Large intestine (tissue), 3 donors: ENCODE measurements at regions not wholly inside any gene's neighbourhood (a gene's known extent, or its start where the extent isn't known, plus 50 kb on each side); places are given as distances from the start of the nearest gene placed in this dataset.
"Not testable (repeated sequence)": the region's sequence is repeated elsewhere in the genome, so short reads cannot be mapped to it uniquely, and the experiment has no call there.

Experiments
- DNase-seq, 2 donors: peaks; one replicate each; pipeline versions ENCODE4 v3.0.0 to v3.0.0-alpha.2; 2013
- H3K27ac ChIP-seq: one replicate; pipeline ENCODE4 v1.5.1; 2013; ENCODE audit warnings: low read length
- H3K27me3 ChIP-seq: 2 replicates; pipeline ENCODE4 v1.6.1; 2013; ENCODE audit warnings: low read length; ENCODE audit not compliant: control insufficient read depth, insufficient read depth
- H3K36me3 ChIP-seq: 2 replicates; pipeline ENCODE4 v1.6.1; 2013; ENCODE audit warnings: low read length; ENCODE audit not compliant: control insufficient read depth, insufficient read depth
- H3K4me1 ChIP-seq: one replicate; pipeline ENCODE4 v1.6.1; 2013; ENCODE audit warnings: low read length; ENCODE audit not compliant: control insufficient read depth, insufficient read depth
- H3K4me3 ChIP-seq: one replicate; pipeline ENCODE4 v1.5.1; 2013; ENCODE audit warnings: low read length
- H3K9me3 ChIP-seq: one replicate; pipeline ENCODE4 v1.6.1; 2013; ENCODE audit warnings: mild to moderate bottlenecking, low read depth, low read length, moderate library complexity; ENCODE audit not compliant: control insufficient read depth
- WGBS: methylation state at CpG from one replicate; pipeline ENCODE4 v1.1.5; 2013; ENCODE audit warnings: low lambda C conversion rate; ENCODE audit not compliant: insufficient coverage; 5-methylcytosine and 5-hydroxymethylcytosine counted together

DNA sequence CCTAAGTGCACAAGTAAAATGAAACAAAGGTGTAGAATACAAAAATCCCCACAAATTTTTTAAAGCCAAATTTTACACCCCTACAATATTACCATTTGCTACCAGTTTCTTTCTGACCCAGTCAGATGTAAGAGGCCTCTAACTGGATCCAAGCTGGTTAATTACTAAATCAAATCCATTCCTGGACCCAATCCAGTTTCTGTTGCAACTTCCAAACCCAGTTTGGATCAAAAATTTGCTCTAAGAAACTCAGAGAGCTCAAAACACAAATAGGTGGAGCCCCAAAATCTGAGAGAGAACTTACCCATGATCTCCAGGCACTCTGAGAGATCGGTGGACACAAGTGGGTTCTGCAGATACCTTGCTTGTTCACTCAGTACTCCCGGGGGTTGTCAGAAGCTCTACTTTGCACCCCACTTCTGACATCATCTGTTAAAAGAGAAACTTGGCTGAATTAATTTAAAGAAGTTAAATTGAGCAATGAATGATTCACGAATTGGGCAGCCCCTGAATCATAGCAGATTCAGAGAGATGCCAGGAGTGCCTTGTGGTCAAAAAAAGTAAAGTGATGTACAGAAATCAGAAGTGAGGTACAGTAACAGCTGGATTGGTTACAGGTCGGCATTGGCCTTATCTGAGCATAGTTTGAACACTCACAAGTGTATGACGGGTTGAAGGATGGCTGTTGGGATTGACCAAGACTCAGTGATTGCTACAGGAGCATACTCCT lies 448.0 kb downstream of the KCNT2 start:
- WGBS, result 100% methylated on average over 1 of the region's 5 CpGs
- DNase-seq, result no peak

DNA sequence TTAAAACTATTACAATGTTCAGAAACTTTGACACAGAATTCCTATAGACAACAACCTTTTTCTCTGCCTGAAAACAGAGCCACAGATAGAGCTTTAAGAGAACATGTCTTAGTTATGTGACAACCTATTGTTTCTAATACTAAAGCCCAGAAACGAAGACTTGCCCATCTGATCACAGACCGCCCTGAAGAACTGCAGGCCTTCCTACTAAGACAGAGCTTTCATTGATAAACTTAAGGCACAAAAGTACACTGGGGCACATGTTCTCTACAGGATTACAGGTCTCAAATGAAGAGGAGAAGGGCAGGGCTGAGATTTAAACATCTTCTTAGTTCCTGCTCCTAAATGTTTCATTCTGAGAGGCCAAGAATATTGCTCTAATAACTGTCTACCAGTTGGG lies 452.7 kb downstream of the KCNT2 start:
- H3K36me3 ChIP-seq, result no peaks in the 10 kb centered on the region
- no peaks in the 10 kb centered on the region for H3K4me1 ChIP-seq
- H3K9me3 ChIP-seq, result no peaks in the 10 kb centered on the region
- no peak overlapping the region for H3K4me3 ChIP-seq
- H3K27me3 ChIP-seq, result no peaks in the 10 kb centered on the region
- no peak overlapping the region for H3K27ac ChIP-seq
- WGBS, result no CpG with 5 or more reads among the region's 2 CpGs
- DNase-seq, result no peak

More for the DNA sequence above, 448.0 kb downstream of the KCNT2 start:
- H3K27ac ChIP-seq, result no peak overlapping the region
- no peak overlapping the region for H3K4me3 ChIP-seq
- no peaks in the 10 kb centered on the region for H3K36me3 ChIP-seq
- no peaks in the 10 kb centered on the region for H3K4me1 ChIP-seq
- no peaks in the 10 kb centered on the region for H3K9me3 ChIP-seq
- no peaks in the 10 kb centered on the region for H3K27me3 ChIP-seq

DNA sequence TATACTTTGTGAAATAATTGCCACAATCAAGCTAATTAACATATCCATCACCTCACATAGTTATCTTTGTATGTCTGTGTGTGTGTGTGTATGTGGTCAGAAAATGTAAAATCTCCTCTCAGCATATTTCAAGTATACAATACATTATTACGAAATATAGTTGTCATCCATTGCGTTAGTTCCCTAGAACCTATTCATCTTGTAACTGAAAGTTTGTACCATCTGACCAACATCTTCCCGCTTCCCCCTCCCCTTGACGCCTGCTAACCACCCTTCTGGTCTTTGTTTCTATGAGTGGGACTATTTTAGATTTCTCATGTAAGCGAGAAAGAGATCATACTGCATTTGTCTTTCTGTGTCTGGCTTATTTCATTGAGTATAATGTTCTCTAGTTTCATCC lies 455.3 kb downstream of the KCNT2 start:
- Histone ChIP-seq H3K4me3 (no peak overlapping the region), H3K4me1 (no peaks in the 10 kb centered on the region), H3K9me3 (no peaks in the 10 kb centered on the region), H3K27me3 (no peaks in the 10 kb centered on the region), H3K27ac (no peak overlapping the region), H3K36me3 (no peaks in the 10 kb centered on the region)
- DNase-seq, result no peak
- WGBS, result 82% methylated on average over 4 of the region's 5 CpGs

DNA sequence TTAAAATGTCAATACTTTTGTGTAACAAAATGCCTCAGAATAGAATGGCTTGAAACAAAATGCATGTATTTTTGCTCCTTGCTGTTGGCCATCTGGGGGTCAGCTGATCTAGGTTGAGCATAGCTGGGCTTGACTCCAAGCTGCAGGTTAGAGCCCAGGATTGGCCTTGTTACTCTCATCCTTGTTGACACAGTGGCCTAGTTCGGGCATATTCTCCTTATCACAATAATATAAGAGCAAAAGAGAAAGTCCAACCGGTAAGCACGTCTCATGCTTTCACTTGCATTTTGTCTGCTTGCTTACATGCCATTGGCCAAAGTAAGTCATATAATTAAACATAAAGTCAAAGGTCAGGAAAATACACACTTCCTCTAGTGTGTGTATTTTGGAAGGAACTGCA lies 456.2 kb downstream of the KCNT2 start:
- Histone ChIP-seq H3K27me3 (no peaks in the 10 kb centered on the region), H3K27ac (no peak overlapping the region), H3K4me1 (no peaks in the 10 kb centered on the region), H3K36me3 (no peaks in the 10 kb centered on the region), H3K4me3 (no peak overlapping the region), H3K9me3 (no peaks in the 10 kb centered on the region)
- DNase-seq, result peak in 1 of 2 donors; percentile 13
- 40% methylated on average over 1 of the region's 3 CpGs for WGBS

DNA sequence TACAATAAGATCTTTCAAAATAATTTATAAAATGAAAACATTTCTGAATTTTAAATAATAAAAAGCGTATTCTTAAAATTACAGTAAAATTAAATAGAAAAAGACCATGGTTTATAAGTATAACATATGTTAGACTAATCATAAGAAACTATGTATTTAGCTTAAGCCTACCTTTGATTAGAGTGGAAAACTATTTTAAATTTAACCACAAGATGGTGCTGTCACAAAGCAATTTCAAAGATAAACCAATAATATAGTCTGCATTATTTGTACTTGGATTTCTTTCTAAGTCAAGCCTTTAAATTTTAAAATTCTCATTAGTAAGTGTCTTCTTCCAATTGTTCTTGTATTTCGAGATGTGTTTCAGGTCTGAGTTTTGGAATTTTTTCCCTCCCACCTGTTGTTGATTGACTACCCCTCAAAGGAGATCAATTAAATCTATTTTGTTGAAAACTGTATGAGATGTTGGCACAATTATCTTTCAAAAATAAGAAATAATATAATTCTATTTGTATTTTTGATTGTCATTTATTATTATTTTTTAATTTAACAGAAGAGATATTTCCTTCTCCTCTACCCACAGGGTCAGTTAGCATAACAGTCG lies 459.8 kb downstream of the KCNT2 start:
- no peak for DNase-seq
- no peaks in the 10 kb centered on the region for H3K36me3 ChIP-seq

DNA sequence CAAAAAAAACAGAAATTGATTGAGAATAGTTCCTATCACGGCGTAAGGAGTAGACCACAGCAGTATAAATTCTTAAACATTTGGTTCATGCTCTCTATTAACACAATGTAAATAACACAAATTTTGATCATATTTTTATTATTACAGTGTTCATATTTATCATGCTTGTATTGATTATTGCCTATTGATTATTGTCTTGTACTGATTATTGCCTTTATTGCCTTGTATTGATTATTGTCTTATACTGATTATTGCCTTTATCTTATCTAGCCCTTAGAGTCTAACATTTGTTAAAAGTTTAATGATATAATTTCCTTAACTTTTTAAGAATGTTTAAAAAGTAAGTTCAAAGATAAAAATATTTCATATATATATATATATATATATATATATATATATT lies 460.7 kb downstream of the KCNT2 start:
- 78% methylated on average over 2 of the region's 2 CpGs for WGBS
- H3K9me3 ChIP-seq, result no peaks in the 10 kb centered on the region
- H3K4me3 ChIP-seq, result no peak overlapping the region
- no peaks in the 10 kb centered on the region for H3K27me3 ChIP-seq
- no peak overlapping the region for H3K27ac ChIP-seq
- no peak for DNase-seq
- no peaks in the 10 kb centered on the region for H3K4me1 ChIP-seq
- H3K36me3 ChIP-seq, result no peaks in the 10 kb centered on the region

More for the DNA sequence above, 459.8 kb downstream of the KCNT2 start:
- no peak overlapping the region for H3K4me3 ChIP-seq
- H3K9me3 ChIP-seq, result no peaks in the 10 kb centered on the region
- WGBS, result 10% methylated on average over 2 of the region's 3 CpGs
- H3K27ac ChIP-seq, result no peak overlapping the region
- no peaks in the 10 kb centered on the region for H3K27me3 ChIP-seq
- no peaks in the 10 kb centered on the region for H3K4me1 ChIP-seq

DNA sequence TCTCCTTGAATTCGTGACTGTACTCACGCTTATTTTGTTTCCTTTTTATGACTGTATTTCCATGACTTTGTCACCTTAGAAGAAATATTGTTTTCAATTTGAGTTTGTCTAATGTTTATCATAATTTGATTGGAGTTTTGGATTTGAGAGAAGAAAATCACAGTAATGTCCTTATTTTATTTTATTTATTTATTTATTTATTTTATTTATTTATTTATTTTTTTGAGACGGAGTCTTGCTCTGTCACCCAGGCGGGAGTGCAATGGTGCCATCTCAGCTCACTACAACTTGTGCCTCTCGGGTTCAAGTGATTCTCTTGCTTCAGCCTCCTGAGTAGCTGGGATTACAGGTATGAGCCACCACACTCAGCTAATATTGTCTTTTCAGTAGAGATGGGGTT lies 463.1 kb downstream of the KCNT2 start:
- H3K4me1 ChIP-seq, H3K9me3 ChIP-seq, DNase-seq, H3K36me3 ChIP-seq, H3K4me3 ChIP-seq, H3K27me3 ChIP-seq, H3K27ac ChIP-seq: not testable (repeated sequence)
- WGBS, result 100% methylated on average over 2 of the region's 5 CpGs

DNA sequence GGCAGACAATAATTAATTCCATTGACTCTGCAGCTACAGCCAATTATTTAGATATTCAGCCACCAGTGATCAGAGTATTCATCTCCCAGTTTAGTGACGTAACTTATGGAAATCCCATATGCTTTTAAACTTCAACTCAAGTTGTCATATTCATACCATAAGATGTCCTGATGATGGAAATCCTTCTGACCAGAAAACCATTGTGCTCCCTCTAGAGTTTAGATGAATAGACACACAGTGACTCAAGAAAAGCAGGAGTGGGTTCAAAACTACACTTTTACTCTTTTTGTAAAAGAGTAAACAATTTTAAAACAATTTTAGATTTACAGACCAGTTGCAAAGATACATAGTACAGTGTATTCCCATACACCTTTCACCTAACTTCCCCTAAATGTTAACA lies 463.7 kb downstream of the KCNT2 start:
- Histone ChIP-seq H3K9me3 (no peaks in the 10 kb centered on the region), H3K27me3 (no peaks in the 10 kb centered on the region), H3K4me1 (no peaks in the 10 kb centered on the region), H3K27ac (no peak overlapping the region), H3K4me3 (no peak overlapping the region), H3K36me3 (no peaks in the 10 kb centered on the region)
- WGBS, result 60% methylated on average over 1 of the region's 1 CpG
- DNase-seq, result no peak

DNA sequence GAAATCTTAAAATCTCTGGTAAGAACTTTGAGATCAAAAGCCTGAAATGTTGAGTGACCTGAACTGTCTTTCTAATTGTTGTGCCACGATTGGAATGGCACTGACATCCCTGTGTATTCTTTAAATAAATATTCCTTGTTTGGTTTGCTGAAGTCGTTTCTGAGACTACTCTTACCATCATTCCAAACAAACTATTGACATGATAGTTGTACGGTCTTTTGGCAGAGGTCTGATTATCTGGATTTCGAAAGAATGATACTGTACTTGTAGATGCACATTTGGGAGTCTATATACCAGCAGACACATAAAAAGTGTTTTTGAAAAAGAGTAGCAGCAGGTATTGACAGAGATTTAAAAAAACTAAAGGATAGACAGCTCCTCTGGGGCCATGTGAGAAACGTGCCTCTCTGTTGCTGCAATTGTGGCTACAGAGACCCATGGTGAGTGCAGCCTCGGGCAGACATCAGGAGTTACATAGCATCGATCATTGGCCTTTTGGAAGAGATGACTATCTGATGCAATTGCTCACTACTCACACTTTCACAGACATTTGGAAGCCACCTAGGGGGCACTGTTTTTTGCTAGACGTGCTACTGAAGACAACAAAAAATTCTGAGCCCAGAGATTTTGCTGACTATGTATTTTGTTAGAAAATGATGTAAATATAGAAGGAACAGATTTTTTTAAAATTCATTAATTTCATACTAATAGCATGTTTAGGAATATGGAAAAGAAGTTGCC lies 464.5 kb downstream of the KCNT2 start:
- Histone ChIP-seq H3K4me3 (no peak overlapping the region), H3K9me3 (no peaks in the 10 kb centered on the region), H3K27me3 (no peaks in the 10 kb centered on the region), H3K4me1 (no peaks in the 10 kb centered on the region), H3K36me3 (no peaks in the 10 kb centered on the region), H3K27ac (no peak overlapping the region)
- WGBS, result 50% methylated on average over 1 of the region's 8 CpGs
- no peak for DNase-seq

DNA sequence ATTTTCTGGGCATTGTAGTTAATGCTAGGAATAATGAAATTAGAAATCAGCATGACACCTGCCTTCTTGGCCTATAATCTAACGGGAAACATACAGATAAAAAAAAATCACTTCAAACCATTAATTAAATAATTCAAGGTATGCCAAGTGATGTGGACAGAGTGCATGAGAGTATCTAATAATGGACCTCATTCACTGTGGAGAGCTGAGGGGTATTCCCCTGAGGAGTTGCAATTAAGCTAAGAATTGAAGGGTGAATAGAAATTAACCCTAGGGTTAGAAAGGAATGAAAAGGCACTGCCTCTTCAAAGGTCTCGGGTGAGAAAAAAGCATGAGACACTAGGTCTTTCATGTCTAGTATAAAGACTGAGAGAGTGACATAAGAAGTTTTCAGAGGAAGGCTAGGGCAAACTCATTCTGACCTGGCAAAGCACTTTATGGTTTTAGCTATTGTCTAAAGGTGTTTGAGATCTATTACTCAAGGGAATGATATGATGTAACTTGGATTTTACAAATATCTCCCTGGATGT lies 466.1 kb downstream of the KCNT2 start:
- H3K27me3 ChIP-seq, result no peaks in the 10 kb centered on the region
- H3K36me3 ChIP-seq, result no peaks in the 10 kb centered on the region
- 83% methylated on average over 2 of the region's 2 CpGs for WGBS
- no peaks in the 10 kb centered on the region for H3K9me3 ChIP-seq
- no peak overlapping the region for H3K4me3 ChIP-seq
- DNase-seq, result no peak
- no peak overlapping the region for H3K27ac ChIP-seq
- H3K4me1 ChIP-seq, result no peaks in the 10 kb centered on the region
